ENCODE measurements at regions not wholly inside any gene's neighbourhood (a gene's known extent, or its start where the extent isn't known, plus 50 kb on each side); places are given as distances from the start of the nearest gene placed in this dataset.
"Not testable (repeated sequence)": the region's sequence is repeated elsewhere in the genome, so short reads cannot be mapped to it uniquely, and the experiment has no call there.

DNA sequence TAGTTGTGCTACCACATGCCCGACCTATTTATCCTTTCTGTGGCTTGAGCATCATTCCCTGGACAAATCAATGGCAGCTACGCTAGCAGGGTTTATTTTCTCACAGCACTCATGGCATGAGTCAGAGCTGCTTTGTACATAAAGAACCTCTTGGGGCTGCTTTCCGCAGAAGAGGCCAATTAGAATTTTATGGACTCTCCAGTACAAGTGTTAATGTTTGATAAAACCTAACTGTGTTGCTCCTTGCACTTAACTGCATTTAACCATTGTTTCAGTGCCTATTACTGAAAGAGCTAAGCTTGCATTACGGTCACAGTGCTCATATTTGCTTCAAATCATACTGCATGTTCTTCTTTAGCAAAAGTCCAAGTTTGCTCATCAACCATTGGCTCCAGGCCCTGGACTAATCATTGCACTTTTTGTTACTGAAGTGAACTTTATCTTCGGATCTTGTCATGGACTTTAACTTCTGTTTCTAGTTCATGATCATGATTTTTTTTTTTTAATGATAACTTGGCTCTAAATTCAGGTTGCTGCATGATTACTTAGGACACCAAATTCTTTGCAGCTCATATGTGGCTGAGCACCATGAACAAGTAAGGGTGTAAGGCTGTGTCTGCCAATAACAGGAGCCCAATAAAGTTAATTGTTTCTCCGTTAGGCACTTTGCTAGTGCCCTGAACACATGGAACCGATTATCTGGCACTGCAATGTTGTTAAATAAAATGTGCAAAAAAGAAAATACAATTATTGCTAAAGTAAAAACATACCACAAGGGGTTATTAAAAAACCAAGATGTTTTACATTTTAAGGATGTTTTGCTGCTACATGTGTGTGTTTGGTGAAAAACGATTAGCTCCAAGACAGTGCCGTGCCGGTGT, 492.2 kb downstream of the KCNJ2 start:
- peak; percentile 87 for DNase-seq

DNA sequence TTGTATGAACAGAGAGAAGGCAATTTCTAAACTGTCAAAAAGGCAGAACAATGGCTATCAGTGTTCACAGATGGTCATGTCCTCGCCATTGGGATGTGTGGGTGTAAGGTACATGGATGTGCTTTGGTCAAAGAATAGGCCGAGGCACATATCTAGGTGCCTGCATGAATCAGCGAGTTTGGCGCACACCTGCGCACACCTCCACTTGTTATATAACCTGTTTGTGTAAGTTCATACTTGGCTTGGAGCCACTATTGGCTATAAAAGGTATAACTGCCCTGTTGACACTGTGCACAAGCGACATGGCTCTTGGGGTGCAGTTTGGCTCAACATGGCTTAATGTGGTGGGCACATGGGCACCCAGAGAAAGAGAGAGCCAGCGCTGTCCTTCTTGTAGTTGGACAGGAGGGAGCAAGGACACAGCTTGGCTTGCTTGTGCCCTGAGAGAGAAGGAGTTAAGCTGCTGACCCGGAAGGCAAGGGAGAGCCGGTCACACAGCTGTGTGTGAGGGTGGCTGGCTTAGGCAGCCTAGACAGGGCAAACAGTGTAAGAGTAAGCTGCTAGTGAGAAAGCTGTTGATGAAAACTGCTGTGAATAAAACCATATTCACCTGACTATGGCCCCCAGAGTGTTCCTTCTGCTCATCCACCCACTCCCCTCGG, 499.1 kb downstream of the KCNJ2 start:
- DNase-seq, result no peak

DNA sequence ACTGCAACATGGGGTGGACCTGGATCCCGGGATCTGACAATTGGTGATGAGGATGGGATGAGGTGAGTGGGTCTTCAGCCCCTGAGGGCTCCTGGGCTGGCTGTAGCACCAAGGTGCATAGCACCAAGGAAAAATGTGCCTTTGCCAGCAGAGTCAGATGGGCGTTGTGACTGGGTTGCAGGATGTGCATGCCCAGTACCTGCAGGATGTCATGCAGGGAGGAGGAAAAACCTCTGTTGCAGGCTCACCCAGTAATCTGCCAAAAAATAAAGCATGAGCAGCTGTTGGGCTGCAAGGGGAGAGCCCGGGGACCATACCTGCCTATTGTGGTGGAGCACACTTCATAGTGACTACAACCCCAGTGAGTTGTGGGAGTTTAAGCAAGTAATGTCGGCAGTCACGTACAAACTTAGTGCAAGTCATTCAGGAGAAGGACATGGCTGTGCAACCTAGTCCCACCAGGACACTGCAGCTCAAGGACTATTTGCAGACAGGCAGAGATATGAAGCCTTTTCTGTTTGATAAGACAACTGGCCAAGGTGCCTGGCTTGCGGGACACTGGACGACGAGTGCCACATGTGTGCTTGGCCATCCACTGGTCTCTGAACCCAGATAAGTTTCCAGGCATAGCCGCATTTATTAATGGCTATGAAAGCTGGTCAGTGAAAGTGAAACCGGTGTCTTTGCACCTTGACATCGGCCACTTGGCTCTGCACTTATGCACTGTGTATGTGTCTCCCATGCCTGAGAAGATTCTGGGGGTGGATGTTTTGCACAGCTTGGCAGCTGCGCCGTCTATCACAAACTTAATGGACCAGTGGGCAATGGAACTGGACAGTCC, 499.8 kb downstream of the KCNJ2 start:
- DNase-seq, result no peak

DNA sequence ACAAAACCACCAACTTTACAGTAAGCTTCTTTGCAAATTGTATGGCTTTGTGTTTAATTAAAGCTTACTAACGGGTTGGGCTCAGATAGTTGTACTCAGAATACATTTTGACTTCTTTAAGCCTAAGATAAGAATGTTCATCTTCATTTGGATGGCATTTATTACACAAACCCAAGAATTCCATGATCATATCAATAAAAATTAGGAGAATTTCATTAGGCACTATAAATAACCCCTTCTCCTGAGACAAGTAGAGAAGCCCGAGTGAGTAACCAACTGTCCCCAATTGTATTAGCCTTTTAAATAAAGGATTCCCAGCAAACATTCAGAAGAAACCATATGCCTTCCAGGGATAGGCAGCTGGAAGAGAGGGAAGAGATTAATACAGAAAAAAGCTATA, 504.7 kb downstream of the KCNJ2 start:
- no peak for DNase-seq

DNA sequence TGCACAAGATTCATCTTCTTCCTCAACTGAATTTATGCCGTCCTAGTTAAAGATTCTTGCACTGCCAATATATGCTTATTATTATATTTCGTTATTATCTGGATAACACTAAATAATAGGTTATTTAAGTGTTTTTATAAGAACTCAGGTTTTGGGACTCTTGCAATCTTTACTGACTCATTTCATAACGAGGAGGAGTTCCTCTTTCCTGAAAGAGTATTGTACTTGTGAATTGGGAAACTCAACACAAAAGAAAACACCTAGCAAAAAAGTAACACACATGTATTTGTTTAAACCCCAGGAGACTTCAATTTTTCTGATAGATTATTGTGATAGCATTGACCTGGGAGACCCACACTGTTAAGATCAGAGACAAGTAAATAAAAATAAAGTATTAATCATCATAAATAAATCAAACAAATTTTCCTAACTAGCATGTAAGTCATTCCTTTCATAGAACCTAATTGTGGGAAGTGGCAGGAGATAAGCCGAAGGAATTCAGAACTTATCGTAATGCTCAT, 505.8 kb downstream of the KCNJ2 start:
- no peak for DNase-seq

DNA sequence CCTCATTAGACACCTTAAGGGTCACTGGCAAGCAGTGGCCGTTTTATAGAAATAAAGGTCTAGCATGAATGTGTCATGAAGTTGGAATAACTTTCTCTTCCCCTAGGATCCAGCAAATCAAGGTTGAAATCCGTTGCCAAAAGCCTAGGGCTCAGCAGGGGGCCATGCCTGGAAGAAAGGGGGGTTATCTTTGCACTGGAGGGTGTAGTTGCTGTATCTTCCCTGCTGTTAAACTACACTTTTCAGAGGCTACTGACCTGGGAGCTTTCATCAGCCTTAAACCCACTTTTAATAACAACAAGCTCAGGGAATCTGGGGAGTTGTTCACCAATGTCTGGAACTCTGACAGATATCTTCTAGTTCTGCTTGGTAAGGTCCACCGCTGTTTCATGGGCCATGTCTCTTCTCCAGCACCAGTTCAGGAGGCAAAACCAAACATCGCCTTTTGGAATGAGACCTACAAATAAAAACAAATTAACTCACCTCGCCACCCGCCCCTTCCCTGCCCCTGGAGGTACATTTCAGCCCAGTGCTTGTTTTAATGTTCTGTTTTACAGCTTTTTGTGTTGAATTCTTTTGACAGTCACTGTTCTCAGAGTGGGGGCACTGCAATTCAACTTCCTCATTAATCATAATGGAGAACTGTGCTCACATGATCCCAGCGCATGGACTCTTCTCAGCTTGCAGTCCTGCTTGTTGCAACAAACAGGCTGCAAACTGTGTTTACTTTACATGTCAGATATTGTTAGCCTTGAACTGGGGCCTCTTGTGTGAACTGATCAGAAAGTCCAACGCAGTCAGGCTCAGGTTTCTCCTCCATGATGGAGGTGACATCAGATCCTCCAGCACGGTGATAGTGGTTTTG, 508.7 kb downstream of the KCNJ2 start:
- no peak for DNase-seq

DNA sequence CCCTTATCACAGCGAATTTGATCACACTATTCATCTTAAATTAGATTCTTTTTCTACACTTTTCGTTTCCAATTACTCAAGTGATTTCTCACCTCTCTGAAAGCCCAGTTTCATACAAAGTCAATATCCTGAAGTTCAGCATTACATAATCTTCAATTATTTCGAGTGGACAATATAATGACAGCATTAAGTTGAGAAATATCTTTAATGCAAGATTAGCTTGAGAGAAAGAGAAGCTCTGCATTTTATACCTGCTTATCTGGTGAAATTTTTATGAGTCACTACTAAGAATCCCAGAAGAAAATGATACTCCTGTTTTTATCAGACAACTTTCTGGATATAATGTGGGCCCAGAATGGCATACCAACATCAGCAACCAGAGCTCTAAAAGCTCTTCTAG, 509.6 kb downstream of the KCNJ2 start:
- no peak for DNase-seq

DNA sequence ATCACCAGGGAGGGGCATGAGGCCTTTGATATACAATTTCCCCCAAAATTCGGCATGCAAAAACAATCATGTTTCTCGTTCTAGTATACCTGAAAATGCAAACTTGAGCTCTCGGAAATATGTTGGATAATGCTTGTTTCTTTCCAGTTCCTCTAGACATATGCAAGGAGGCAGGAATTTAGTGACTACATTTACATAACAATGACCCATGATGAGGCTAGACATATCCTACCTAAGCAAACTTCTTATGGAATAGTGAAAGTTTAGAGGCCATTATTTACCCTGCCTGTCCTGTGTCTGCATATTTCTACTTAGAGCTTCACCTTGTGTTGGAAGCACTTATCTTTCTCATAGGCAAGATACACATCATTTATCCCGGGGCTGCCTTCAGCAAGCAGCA, 514.6 kb downstream of the KCNJ2 start:
- no peak for DNase-seq

DNA sequence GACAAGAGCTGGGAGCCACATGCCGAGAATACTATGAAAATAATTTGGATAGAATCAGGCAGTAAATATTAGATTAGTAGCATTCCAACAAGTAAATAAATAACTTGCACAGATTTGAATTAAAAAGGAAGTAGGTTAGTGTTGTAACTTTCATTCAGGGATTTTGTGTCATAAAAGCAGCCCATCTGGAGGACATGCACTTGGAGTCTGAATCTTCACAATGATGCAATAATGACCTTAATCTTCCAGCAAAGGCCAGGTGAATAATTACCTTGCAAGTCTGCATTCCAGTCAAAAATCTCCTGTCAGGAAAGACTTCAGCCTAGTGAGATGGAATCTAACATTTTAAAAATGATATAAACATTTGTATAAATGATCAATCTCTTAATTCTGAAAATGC, 518.1 kb downstream of the KCNJ2 start:
- DNase-seq, result no peak

DNA sequence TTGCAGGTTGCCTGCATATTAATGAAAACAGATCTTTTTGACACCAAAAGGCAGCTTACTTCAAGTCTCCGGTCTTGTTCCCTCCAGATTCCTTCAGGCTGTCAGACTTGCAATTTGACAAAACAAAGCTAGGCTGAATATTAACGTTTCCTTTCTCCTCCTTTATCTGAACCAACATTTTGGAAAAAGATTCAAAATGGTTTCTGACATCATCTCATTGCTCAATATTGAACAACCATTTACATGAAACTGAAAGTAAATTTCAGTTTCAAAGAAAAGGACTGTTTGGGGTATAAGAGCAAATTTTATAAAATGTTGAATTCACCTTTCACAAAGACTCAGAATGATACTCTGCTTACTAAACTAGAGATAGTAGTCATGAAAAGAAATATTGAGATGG, 521.8 kb downstream of the KCNJ2 start:
- no peak for DNase-seq

DNA sequence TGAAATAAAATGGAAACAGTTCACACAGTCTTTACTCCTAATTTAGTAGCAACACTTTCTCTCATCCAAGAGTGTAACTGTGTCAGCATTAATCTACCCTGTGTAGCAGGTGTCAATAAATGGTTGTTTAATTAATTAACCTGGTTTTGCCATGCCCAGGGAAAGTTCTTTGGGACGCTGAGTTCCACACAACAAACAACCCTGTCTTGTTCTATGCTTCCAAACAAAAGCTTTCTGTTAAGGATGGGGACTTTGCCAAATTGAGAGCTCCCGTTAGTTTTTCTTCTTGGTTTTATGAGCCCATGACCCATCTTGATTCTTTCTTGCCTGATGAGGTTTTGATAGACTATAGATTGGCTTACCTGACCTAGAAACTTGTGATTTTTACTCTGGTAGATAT, 530.1 kb downstream of the KCNJ2 start:
- no peak for DNase-seq

DNA sequence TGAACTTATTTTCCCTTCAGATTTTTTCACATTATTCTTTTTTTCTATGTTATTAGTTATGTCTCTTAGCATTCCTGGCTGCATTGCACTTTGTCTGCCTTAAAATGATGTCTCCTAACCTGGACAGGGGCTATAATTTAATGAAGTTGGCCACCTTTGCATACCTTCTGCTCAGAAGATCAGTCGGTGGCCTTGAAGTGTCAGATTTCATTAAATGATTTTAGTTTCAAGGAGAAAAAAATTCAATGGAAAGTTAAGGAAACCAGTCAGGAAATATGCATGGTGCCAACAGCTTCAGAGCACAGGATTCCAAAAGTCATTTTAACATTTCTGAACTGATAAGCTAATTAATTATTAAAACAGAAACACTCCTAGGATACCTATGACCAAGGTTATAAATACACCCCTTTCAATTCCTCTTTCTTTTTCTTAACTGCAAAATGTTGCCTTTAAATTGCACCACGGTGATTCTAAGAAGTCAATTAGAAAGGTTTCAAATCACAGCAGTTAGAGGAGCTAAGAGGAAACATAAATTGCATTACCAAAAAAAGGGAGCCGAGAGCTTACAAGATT, 533.4 kb downstream of the KCNJ2 start:
- no peak for DNase-seq

DNA sequence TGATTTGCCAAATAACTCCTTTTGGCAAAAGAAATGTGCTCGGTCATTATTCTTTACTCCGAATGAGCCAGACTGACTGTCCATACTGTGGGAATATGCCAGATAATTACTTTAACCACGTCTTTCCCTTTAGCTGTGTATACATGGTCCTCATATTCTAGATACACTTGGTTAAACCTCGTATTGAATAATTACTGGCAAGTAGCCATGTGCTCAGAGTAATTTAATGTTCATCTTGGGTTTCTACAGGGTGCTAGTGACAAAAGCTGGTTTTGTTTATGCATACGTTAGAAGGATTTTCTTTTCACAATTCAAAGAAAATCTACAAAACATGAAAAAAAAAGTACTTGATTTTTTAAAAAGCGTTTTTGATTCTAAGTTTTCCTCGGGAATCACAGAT, 540.3 kb downstream of the KCNJ2 start:
- DNase-seq, result no peak

DNA sequence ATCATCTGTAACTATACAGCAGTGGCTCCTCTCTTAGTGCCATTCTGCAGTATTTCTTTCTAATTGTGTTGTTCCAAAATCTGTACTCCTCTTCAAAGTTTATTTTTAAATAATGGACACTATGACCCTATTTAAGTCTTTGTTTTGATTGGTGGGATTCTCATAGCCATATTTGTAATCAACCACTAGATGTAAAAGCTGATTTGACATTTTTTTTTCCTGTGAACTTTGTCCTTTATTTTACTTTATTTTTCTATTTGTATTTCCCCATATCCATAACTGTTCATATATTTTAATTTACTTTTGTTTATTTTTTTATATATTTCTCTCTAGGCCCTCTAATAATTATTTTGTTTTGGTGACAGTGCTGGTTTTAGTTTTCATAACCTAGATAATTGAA, 544.4 kb downstream of the KCNJ2 start:
- no peak for DNase-seq

DNA sequence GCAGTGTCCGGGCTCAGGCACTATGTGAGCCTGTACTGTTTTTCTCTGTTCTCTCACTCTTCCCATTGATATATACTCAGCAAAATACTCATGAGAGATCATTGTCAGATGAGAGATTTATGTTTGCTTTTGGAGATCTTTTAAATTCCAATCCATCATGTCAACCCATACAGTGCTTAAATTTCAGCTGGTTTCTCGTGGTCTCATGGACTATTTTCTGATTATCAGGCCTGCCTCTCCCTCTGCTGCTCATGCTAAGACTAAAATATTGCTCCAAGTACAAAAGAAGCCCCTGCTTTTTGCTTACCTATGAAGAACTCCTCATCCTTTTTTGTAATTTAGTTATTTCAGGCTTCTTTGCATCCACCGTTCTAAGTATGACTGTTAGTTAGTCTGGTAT, 547.2 kb downstream of the KCNJ2 start:
- DNase-seq, result no peak

DNA sequence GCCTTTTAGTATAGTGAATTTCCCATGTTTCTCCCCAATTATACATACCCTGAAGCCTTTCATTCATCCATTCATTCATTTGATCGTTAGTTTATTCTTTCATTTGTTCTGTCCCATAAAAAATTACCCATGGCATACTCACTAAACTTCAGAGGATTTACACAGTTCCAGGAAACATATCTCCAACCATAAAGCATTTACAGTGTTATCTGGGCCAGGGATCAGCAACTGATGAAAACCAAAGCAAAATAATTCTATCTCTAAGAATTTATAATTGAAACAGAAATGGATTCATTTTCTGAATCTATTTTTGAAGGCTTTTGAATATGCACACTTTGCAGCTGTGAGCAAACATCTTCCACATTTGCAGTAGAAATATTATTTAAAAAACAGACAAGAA, 547.7 kb downstream of the KCNJ2 start:
- no peak for DNase-seq

DNA sequence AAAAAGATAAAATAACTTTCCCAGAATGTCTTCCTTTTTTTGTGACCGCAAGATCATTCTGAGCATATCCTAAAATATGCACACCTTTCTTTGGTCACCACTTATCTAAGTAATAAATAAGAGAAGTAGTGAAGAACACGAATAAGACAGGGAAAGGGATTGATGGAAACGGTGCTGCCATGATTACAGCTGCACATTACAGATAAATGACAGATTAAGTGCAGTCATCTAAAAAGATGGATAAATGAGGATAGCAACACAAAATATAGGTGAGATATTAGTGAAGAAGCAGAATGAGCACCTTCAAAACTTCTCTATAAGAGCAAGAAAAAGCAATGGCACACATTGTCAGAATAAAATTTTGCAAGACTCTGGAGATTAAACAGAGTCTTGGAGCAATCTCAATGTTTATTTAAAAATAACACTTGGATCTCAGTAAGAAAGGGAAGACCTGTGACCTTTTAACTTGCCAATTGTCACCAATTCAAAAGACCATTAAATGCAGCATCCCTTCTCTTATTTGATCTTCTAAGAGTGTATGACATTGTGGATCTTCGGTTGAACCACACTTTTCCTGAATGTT, 567.1 kb downstream of the KCNJ2 start:
- DNase-seq, result no peak

DNA sequence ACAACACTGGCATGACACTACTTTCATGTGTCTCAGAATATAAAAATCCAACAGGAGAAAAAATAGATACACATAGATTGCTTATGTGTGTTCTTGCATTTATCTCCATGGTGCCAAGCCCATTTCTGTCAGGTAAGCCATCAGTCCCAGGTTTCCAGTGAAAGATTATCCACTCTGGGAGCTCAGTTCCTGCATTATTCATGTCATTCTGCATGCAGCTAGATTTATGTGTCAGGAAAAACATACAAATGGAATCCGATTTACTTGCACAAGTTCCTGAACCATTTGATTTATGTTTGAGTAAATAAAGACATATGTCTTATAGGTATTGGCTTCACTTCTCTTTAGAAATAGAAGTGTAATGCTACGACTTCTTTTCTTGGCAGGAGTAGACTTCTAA, 569.7 kb downstream of the KCNJ2 start:
- DNase-seq, result no peak

DNA sequence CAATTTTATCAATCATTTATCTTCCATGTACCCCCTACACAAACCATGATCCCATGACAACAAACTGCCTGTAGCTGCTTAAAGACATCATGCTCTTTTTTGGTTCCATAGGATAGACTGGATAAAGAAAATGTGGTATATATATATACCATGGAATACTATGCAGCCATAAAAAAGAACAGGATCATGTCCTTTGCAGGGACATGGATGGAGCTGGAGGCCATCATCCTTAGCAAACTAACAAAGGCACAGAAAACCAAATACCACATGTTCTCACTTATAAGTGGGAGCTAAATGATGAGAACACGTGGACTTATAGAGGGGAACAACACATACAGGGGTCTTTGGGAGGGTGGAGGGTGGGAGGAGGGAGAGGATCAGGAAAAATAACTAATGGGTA, 577.2 kb downstream of the KCNJ2 start:
- DNase-seq, result not testable (repeated sequence)

DNA sequence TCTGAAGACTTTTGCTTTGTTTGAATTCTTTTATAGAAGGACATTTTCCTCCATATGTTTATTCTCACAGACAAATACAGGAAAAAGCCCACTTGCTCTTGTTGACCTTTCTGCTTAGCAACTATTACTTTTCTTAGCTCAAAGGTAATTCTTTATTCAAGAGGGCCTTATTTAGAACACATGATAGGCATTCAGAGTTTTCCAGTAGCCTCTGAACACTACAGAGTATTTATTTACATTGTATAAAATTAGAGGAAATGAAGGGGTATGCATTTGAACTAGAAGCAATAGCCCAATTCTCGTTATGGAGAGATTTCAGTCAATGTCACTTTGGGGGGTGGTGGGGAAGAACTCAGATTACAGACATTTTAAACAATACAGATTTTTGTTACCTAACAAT, 581.7 kb downstream of the KCNJ2 start:
- no peak for DNase-seq

DNA sequence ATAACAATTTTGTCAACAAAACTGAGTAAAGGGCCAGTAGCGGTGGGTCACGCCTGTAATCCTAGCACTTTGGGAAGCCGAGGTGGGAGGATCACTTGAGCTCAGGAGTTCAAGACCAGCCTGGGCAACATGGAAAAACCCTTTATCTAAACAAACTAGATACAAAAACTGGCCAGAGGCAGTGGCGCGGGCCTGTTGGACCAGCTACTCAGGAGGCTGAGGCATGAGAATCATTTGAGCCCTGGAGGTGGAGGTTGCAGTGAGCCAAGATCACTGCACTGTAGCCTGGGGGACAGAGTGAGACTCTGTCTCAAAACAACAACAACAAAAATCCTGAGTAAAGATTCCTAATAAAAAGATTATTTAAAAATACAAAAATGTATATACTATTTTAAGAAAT, 583.1 kb downstream of the KCNJ2 start:
- not testable (repeated sequence) for DNase-seq

Data from NCI-H2029 (cell line).